Tibial nerve (tissue), 4 donors: ENCODE measurements at regions not wholly inside any gene's neighbourhood (a gene's known extent, or its start where the extent isn't known, plus 50 kb on each side); places are given as distances from the start of the nearest gene placed in this dataset. TPM values are rescaled to one million over a fixed set of nuclear protein-coding genes. Genes with fewer than 3 reads are reported as not detected.
A peak's percentile ranks its signal among the peaks of the same experiment; 100 is the strongest.
"Not testable (repeated sequence)": the region's sequence is repeated elsewhere in the genome, so short reads cannot be mapped to it uniquely, and the experiment has no call there.

Source experiments
- DNase-seq, 2 donors: peaks; one replicate each; pipeline ENCODE4 v3.0.0-alpha.2; 2019; ENCODE audit warnings: low spot score in 2 of 2
- H3K27ac ChIP-seq, 4 donors: fragments of 200-600 bp; sonication (generic) in 3 of 4; one replicate each; pipeline ENCODE4 v1.5.1; 2017 to 2019; ENCODE audit warnings: mild to moderate bottlenecking in 1 of 4
- H3K27me3 ChIP-seq, 2 donors: fragments of 200-600 bp; sonication (generic) in 1 of 2; one replicate each; pipeline versions ENCODE4 v1.5.1 to v1.6.0; 2017 to 2019
- H3K36me3 ChIP-seq, 3 donors: fragments of 200-600 bp; sonication (generic); one replicate each; pipeline ENCODE4 v1.5.1; 2018 to 2019
- H3K4me1 ChIP-seq, 4 donors: fragments of 200-600 bp; sonication (generic) in 3 of 4; one replicate each; pipeline ENCODE4 v1.5.1; 2017 to 2019
- H3K4me3 ChIP-seq, 4 donors: fragments of 200-600 bp; sonication (generic) in 3 of 4; one replicate each; pipeline ENCODE4 v1.5.1; 2017 to 2019; ENCODE audit warnings: mild to moderate bottlenecking in 1 of 4, moderate library complexity in 1 of 4
- H3K9me3 ChIP-seq, 4 donors: fragments of 200-600 bp; sonication (generic) in 3 of 4; one replicate each; pipeline ENCODE4 v1.5.1; 2017 to 2019
- CTCF ChIP-seq, 5 experiments: fragments of 200-600 bp in 3 of 5; fragments of 450-650 bp in 2 of 5; sonication (generic) in 3 of 5; IDR thresholded peaks; one replicate each; pipeline ENCODE4 v1.5.1; 2016 to 2019; ENCODE audit warnings: antibody characterized with exemption in 5 of 5, mild to moderate bottlenecking in 3 of 5, moderate library complexity in 2 of 5
- EP300 ChIP-seq, 2 donors: sonication (generic); formaldehyde crosslinking; IDR thresholded peaks; one replicate each; pipeline ENCODE4 v1.6.1; 2017; ENCODE audit warnings: antibody characterized with exemption in 2 of 2, mild to moderate bottlenecking in 1 of 2
- POLR2A ChIP-seq, 2 donors: fragments of 450-650 bp; IDR thresholded peaks; one replicate each; pipeline ENCODE4 v1.6.1; 2017; ENCODE audit warnings: antibody characterized with exemption in 2 of 2, mild to moderate bottlenecking in 2 of 2, moderate library complexity in 2 of 2
- WGBS, 2 donors: methylation state at CpG; one replicate each; pipeline ENCODE4 v1.1.5; 2018; 5-methylcytosine and 5-hydroxymethylcytosine counted together
- small RNA-seq: library from RNA; depleted of rRNA; stranded (forward); fragments of <200 nt; gene quantifications from one replicate; pipeline ENCODE3, GENCODE V24; 2016

DNA sequence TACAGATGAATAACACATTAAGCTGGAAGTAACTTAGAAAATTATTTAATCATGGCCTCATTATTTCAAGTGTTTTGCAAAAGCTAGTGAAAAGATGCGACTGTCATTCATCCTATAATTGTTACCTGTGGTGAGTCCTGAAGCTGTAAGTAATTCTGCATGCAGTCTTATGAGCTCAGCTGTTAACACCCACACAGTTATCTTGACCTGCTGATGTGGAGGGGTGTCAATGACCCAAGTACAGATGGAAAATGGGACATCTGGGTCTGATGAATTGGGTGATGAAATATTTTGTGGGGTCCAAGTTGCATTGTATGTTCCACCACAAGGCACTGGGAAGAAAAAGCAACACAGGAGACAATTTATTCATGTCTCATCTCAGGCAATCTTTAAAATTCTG lies 68.9 kb downstream of the OR13A1 start:
- Histone ChIP-seq H3K27ac (no peak overlapping the region), H3K4me1 (no peaks in the 10 kb centered on the region), H3K4me3 (no peak overlapping the region), H3K36me3 (no peaks in the 10 kb centered on the region), H3K9me3 (no peaks in the 10 kb centered on the region), H3K27me3 (no peaks in the 10 kb centered on the region)
- WGBS, 2 donors: 90 to 94% methylated on average over 1 of the region's 1 CpG
- no peak for TF ChIP-seq POLR2A (IDR thresholded peaks at IDR 0.05)
- no peak for TF ChIP-seq CTCF (IDR thresholded peaks at IDR 0.05)
- no peak for TF ChIP-seq EP300 (IDR thresholded peaks at IDR 0.05)
- no peak for DNase-seq

DNA sequence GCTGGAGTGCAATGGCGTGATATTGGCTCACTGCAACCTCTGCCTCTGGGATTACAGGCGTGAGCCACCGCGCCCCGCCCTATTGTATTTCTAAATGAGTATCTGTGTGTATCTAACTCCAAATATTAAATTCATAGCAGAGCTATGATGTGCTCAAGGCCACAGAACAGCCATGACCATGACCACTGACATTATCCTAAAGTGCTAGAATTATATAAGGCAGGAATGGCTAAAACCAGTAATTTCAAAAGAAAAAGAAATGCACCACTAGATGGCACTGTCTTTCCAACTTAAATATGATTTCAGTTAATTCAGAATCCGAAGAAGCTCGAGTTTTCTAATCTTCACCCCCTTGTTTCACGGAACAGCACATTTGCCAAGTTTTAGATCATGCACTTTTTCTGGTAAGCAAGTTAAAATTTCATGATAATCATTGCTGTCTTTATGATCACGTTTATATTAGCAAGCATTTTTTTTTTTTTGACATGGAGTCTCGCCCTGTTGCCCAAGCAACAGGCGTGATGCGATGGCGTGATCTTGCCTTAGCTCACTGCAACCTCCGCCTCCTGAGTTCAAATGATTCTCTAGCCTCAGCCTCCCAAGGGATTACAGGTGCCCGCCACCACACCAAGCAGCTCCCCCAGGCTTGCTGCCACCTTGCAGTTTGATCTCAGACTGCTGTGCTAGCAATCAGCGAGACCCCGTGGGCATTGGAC lies 65.3 kb downstream of the OR13A1 start:
- H3K9me3 ChIP-seq: no peaks in the 10 kb centered on the region
- H3K4me1 ChIP-seq: no peaks in the 10 kb centered on the region
- H3K36me3 ChIP-seq: no peaks in the 10 kb centered on the region
- H3K27ac ChIP-seq: no peak overlapping the region
- peak; percentile 47 to 71 (median 67) for TF ChIP-seq CTCF (IDR thresholded peaks at IDR 0.05)
- TF ChIP-seq EP300 (IDR thresholded peaks at IDR 0.05): no peak
- no peak for TF ChIP-seq POLR2A (IDR thresholded peaks at IDR 0.05)
- peak overlapping the region in 2 of 4 donors; percentile 3 to 29 for H3K4me3 ChIP-seq
- WGBS, 2 donors: 49 to 63% methylated on average over 17 of the region's 17 CpGs
- no peak for DNase-seq
- no peaks in the 10 kb centered on the region for H3K27me3 ChIP-seq

DNA sequence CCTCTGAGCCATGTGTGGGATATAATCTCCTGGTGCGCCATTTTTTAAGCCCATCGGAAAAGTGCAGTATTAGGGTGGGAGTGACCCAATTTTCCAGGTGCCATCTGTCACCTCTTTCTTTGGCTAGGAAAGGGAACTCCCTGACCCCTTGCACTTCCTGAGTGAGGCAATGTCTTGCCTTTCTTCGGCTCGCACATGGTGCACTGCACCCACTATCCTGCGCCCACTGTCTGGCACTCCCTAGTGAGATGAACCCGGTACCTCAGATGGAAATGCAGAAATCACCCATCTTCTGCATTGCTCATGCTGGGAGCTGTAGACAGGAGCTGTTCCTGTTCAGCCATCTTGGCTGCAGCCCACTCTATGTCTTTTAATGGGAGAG lies 64.7 kb downstream of the OR13A1 start:
- H3K27ac ChIP-seq, H3K36me3 ChIP-seq, DNase-seq, H3K4me1 ChIP-seq, H3K9me3 ChIP-seq, H3K27me3 ChIP-seq: not testable (repeated sequence)
- H3K4me3 ChIP-seq: peak overlapping the region in 1 of 4 donors; percentile 3
- WGBS, 2 donors: 67 to 84% methylated on average over 6 of the region's 6 CpGs

Small RNA genes in the stretch of these regions (small RNA-seq; reads per million reads assigned to genes)
- not detected for gene AL512324.1
- not detected for gene MIR3156-1
- gene RNU6-1207P: not detected
